ENCODE measurements at regions not wholly inside any gene's neighbourhood (a gene's known extent, or its start where the extent isn't known, plus 50 kb on each side); places are given as distances from the start of the nearest gene placed in this dataset.

- no peak for TF ChIP-seq CTCF (IDR thresholded peaks at IDR 0.05)
- TF ChIP-seq POLR2A (IDR thresholded peaks at IDR 0.05) = no peak
Measured at GRCh38 chr20:53875452-53875851, 194.9 kb downstream of the BCAS1 start.

Measured in vagina (tissue), 2 donors.